ENCODE measurements at regions not wholly inside any gene's neighbourhood (a gene's known extent, or its start where the extent isn't known, plus 50 kb on each side); places are given as distances from the start of the nearest gene placed in this dataset.

GRCh38 chr7:131145026-131145425 is 182.7 kb upstream of the MKLN1 start:
- TF ChIP-seq CTCF (tag by site-specific recombination; IDR thresholded peaks at IDR 0.05), result no peak
- no peak for TF ChIP-seq ZFP37 (tag by site-specific recombination; IDR thresholded peaks at IDR 0.05)
- TF ChIP-seq, protein P1, sequence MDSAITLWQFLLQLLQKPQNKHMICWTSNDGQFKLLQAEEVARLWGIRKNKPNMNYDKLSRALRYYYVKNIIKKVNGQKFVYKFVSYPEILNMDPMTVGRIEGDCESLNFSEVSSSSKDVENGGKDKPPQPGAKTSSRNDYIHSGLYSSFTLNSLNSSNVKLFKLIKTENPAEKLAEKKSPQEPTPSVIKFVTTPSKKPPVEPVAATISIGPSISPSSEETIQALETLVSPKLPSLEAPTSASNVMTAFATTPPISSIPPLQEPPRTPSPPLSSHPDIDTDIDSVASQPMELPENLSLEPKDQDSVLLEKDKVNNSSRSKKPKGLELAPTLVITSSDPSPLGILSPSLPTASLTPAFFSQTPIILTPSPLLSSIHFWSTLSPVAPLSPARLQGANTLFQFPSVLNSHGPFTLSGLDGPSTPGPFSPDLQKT (IDR thresholded peaks at IDR 0.05; ENCODE audit: borderline replicate concordance, low read depth, low read length), result no peak
- TF ChIP-seq YY1 (tag by site-specific recombination; IDR thresholded peaks at IDR 0.05), result no peak
- TF ChIP-seq ZNF677 (tag by site-specific recombination; IDR thresholded peaks at IDR 0.05), result no peak
- TF ChIP-seq ZNF132 (tag by site-specific recombination; IDR thresholded peaks at IDR 0.05; ENCODE audit: borderline replicate concordance), result no peak
- no peak for TF ChIP-seq ZFHX2 (tag by site-specific recombination; conservative IDR thresholded peaks at IDR 0.05)
- no peak for TF ChIP-seq ZNF48 (tag by site-specific recombination; IDR thresholded peaks at IDR 0.05)
- TF ChIP-seq ZXDB (tag by site-specific recombination; IDR thresholded peaks at IDR 0.05), result no peak
- no peak for TF ChIP-seq BCL11A (tag by site-specific recombination; IDR thresholded peaks at IDR 0.05; ENCODE audit: low read depth)
- no peak for TF ChIP-seq ZNF184 (tag by site-specific recombination; IDR thresholded peaks at IDR 0.05)

Measured in HEK293 (cell line).